Mesothelial cell of epicardium (in vitro differentiated cells): ENCODE measurements at regions not wholly inside any gene's neighbourhood (a gene's known extent, or its start where the extent isn't known, plus 50 kb on each side); places are given as distances from the start of the nearest gene placed in this dataset.

ENCODE experiments used
- DNase-seq, 2 experiments: peaks; one replicate each; pipeline ENCODE4 v3.0.0; 2021; ENCODE audit warnings: low spot score in 2 of 2; ENCODE audit not compliant: unreplicated experiment in 2 of 2
- H3K27ac Mint-ChIP-seq: 2 replicates; pipeline ENCODE4 v1.8.0; 2021; ENCODE audit warnings: mixed read lengths
- H3K27me3 Mint-ChIP-seq: 2 replicates; pipeline ENCODE4 v1.8.0; 2021; ENCODE audit warnings: low read depth, mixed read lengths
- H3K36me3 Mint-ChIP-seq: 2 replicates; pipeline ENCODE4 v1.8.0; 2021; ENCODE audit warnings: mixed read lengths
- H3K4me1 Mint-ChIP-seq: 2 replicates; pipeline ENCODE4 v1.8.0; 2021; ENCODE audit warnings: mixed read lengths
- H3K4me3 Mint-ChIP-seq: 2 replicates; pipeline ENCODE4 v1.8.0; 2021; ENCODE audit warnings: mild to moderate bottlenecking, moderate library complexity, mixed read lengths
- H3K9me3 Mint-ChIP-seq: 2 replicates; pipeline ENCODE4 v1.8.0; 2021; ENCODE audit warnings: mixed read lengths
- TF ChIP-seq, protein P1 (sequence below): fragments of 200-600 bp; sonication (generic); IDR thresholded peaks from one replicate; pipeline ENCODE4 v1.5.0; 2021; ENCODE audit warnings: antibody characterized with exemption; ENCODE audit not compliant: unreplicated experiment

DNA sequence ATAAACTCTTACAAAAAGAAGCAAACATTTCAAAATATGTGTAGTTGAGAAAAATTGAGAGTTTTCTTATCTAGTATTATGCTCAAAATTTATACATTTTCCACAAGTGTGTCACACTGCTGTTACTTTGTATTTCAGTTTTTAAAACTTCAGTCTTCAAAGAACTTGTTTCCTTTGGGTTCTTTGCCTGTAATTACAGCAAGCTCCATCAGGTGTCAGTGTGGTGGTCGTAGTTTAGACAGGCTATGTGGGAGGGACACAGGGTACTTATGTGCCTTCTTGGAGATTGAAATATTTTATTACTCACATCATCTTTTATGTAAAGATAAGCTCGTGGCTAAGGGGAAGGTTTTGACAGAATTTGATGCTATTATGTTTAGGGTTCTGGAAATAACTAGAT is 360.5 kb downstream of the FGFR2 start:
- H3K27me3 Mint-ChIP-seq, result no peaks in the 10 kb centered on the region
- no peak overlapping the region for H3K4me3 Mint-ChIP-seq
- DNase-seq, result no peak
- no peaks in the 10 kb centered on the region for H3K36me3 Mint-ChIP-seq
- no peak overlapping the region for H3K27ac Mint-ChIP-seq
- H3K4me1 Mint-ChIP-seq, result peaks cover 6% of the 10 kb centered on the region
- TF ChIP-seq, protein P1, sequence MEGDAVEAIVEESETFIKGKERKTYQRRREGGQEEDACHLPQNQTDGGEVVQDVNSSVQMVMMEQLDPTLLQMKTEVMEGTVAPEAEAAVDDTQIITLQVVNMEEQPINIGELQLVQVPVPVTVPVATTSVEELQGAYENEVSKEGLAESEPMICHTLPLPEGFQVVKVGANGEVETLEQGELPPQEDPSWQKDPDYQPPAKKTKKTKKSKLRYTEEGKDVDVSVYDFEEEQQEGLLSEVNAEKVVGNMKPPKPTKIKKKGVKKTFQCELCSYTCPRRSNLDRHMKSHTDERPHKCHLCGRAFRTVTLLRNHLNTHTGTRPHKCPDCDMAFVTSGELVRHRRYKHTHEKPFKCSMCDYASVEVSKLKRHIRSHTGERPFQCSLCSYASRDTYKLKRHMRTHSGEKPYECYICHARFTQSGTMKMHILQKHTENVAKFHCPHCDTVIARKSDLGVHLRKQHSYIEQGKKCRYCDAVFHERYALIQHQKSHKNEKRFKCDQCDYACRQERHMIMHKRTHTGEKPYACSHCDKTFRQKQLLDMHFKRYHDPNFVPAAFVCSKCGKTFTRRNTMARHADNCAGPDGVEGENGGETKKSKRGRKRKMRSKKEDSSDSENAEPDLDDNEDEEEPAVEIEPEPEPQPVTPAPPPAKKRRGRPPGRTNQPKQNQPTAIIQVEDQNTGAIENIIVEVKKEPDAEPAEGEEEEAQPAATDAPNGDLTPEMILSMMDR, result no peak
- H3K9me3 Mint-ChIP-seq, result peaks cover 4% of the 10 kb centered on the region

DNA sequence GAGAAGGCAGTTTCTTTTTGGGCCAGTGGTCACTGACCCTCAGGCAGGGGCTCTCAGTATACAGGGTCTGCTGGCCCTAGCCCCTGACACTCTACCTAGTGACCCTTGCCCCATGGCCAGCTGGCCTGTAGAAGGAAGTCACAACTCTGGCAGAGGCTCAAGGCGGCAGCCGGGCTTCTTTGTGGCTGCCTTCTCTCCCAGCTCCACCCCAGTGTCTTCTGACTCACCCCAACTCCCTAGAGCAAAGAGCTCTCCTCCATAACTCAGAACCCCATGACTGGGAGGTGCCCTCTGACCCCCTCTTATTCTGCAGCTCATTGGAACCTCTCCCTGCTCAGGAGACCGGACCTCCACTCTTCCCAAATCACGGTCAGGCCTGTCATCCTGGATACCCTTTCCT is 358.2 kb downstream of the FGFR2 start:
- DNase-seq, result no peak
- H3K27me3 Mint-ChIP-seq, result no peaks in the 10 kb centered on the region
- H3K9me3 Mint-ChIP-seq, result peaks cover 4% of the 10 kb centered on the region
- TF ChIP-seq, protein P1, result no peak
- no peak overlapping the region for H3K27ac Mint-ChIP-seq
- no peaks in the 10 kb centered on the region for H3K36me3 Mint-ChIP-seq
- H3K4me3 Mint-ChIP-seq, result no peak overlapping the region
- peaks cover 21% of the 10 kb centered on the region for H3K4me1 Mint-ChIP-seq

DNA sequence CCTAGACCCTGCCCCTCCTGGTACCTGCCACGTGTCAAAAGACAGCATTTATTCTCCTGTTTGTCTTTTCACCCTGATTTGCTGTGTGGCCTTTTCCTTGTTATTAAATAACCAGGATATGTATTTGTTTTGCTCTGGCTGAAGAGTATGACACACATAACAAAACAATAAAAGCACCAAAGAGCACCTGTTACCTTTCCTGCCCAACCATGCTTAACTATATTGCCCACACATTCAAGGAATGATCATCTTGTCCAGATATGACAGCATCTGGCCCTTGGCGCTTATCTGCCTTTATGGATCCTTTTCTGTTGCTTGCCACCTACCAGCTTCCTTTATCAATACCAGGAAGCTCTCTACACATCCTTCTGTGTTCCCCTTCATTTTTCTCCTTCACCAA is 357.7 kb downstream of the FGFR2 start:
- H3K4me3 Mint-ChIP-seq, result no peak overlapping the region
- H3K27ac Mint-ChIP-seq, result no peak overlapping the region
- DNase-seq, result no peak
- peaks cover 27% of the 10 kb centered on the region for H3K4me1 Mint-ChIP-seq
- H3K36me3 Mint-ChIP-seq, result no peaks in the 10 kb centered on the region
- TF ChIP-seq, protein P1, result no peak
- H3K27me3 Mint-ChIP-seq, result no peaks in the 10 kb centered on the region
- H3K9me3 Mint-ChIP-seq, result peaks cover 4% of the 10 kb centered on the region

DNA sequence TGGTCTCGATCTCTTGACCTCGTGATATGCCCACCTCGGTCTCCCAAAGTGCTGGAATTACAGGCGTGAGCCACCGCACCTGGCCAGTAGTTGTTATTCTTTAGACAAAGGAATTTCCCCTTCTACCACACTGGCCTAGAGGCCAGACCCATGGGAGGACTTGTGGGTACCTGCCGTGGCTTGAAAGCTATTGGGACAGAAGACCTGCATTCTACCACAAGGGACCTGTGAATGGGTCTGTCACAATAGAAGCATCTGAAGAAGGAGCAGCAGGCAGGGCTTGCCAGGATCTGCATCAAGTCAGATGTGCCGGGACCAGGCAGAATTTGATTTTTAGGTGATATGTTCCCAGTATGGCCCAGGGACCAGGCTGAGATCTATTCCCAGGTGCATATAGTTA is 356.9 kb downstream of the FGFR2 start:
- H3K4me1 Mint-ChIP-seq, result peaks cover 34% of the 10 kb centered on the region
- H3K4me3 Mint-ChIP-seq, result no peak overlapping the region
- H3K36me3 Mint-ChIP-seq, result no peaks in the 10 kb centered on the region
- TF ChIP-seq, protein P1, result no peak
- no peak overlapping the region for H3K27ac Mint-ChIP-seq
- no peak for DNase-seq
- no peaks in the 10 kb centered on the region for H3K27me3 Mint-ChIP-seq
- peaks cover 4% of the 10 kb centered on the region for H3K9me3 Mint-ChIP-seq

DNA sequence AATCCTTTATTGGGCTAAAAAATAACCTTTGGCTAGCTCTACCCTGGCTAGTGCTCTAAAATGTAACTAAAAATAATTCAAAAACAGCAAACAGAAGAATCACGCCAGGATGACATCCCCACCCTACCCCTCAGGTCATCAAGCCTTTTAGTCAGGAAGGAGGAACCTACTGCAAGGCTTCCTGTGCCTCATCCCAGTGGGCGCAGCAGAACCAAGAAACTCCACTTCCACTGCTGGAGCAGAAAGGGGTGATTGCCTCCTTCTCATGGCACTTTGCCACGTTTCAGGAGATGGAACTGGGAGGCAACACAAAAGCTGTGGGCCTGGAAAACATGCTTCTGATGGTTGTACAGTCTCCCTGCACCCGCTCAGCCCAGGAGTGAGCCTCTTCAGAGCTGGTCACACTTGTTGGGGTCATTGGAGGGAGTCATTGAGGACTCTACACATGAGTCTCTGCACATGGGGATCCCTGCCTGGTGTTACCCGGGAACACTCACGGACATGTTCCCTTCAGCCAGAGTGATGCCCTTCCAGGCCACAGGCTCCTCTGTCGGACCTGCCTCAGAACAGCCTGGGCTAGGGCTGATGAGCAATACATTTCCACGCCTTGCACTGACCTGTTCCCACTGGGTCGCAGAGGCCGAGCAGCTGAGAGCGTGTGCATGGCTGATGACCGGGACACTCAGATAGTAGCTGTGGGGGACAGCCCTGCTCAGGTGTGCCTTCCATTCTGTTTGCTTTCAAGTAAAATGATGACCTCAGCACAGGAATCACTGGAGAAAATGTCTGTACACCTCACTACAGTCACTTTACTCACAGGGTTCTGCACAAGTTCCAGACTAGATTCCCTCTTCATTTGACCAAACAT is 355.3 kb downstream of the FGFR2 start:
- Mint-ChIP-seq H3K27me3 (no peaks in the 10 kb centered on the region), H3K4me1 (peaks cover 44% of the 10 kb centered on the region), H3K27ac (no peak overlapping the region), H3K4me3 (no peak overlapping the region), H3K36me3 (no peaks in the 10 kb centered on the region), H3K9me3 (no peaks in the 10 kb centered on the region)
- TF ChIP-seq, protein P1, result no peak
- no peak for DNase-seq
